Activated CD8-positive, alpha-beta T cell treated with anti-CD3 and anti-CD28 coated beads, Interleukin-2, amount 10 ng/mL, durations not matched to agents 7 days and 5 days (primary cell): ENCODE measurements at regions not wholly inside any gene's neighbourhood (a gene's known extent, or its start where the extent isn't known, plus 50 kb on each side); places are given as distances from the start of the nearest gene placed in this dataset.

Source experiments
- ATAC-seq: fragments of 150-1000 bp; cut with Tn5 transposase; one replicate; pipeline ENCODE4 v1.10.0; 2021; ENCODE audit warnings: moderate library complexity
- CTCF ChIA-PET: fragments of 350-600 bp; sonication (Branson Sonifier 250); formaldehyde crosslinking; loops from one replicate; lab custom pipeline; 2021; ENCODE audit warnings: antibody characterized with exemption; lab: Charles Lee
- POLR2A ChIA-PET: fragments of 350-600 bp; sonication (Branson Sonifier 250); formaldehyde crosslinking; loops from one replicate; lab custom pipeline; 2021; ENCODE audit warnings: antibody characterized with exemption; lab: Charles Lee
- DNase-seq: peaks from one replicate; pipeline ENCODE4 v3.0.0-alpha.2; 2020
- H3K27ac Mint-ChIP-seq: one replicate; pipeline ENCODE4 v1.8.0; 2021; ENCODE audit warnings: mild to moderate bottlenecking, mixed read lengths
- H3K27me3 Mint-ChIP-seq: one replicate; pipeline ENCODE4 v1.8.0; 2021; ENCODE audit warnings: low read depth, mixed read lengths
- H3K36me3 Mint-ChIP-seq: one replicate; pipeline ENCODE4 v1.8.0; 2021; ENCODE audit warnings: low read depth, mixed read lengths
- H3K4me1 Mint-ChIP-seq: one replicate; pipeline ENCODE4 v1.8.0; 2021; ENCODE audit warnings: low read depth, mixed read lengths
- H3K4me3 Mint-ChIP-seq: one replicate; pipeline ENCODE4 v1.8.0; 2021; ENCODE audit warnings: mild to moderate bottlenecking, mixed read lengths
- H3K9me3 Mint-ChIP-seq: one replicate; pipeline ENCODE4 v1.8.0; 2022; ENCODE audit warnings: mixed read lengths; ENCODE audit not compliant: insufficient read depth

DNA sequence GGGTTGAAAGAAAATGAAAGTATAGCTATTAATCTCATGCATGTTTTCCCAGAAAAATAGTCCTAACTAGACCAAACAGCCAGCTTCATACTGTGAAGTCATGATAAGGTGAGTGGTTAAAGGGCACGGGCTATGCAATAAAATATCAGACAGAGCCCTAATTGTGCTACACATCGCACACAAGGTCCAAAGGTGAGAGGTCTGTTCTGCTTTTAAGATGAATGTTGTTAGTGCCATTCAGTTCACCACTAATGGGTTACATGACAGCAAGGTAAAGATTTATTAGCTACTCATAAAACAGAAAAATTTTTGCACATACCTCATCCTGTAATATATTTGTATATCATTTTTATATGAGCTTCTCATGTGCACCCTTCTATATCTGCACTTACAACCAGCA is 105.0 kb upstream of the STK17B start:
- H3K4me1 Mint-ChIP-seq = peaks cover 52% of the 10 kb centered on the region
- no peaks in the 10 kb centered on the region for H3K27me3 Mint-ChIP-seq
- ChIA-PET POLR2A (interaction anchor here (0.7 to 3.7 kb wide), 20 partner anchors 9 to 142 kb away, joined by 3 to 71 read pairs (median 9); partner anchors contain the start of gene STK17B), CTCF (interaction anchor here (0.7 to 3.9 kb wide), 40 partner anchors 9 to 208 kb away, joined by 3 to 45 read pairs (median 7); partner anchors contain the start of genes DNAH7 and STK17B)
- ATAC-seq = peak; percentile 32
- H3K9me3 Mint-ChIP-seq = no peaks in the 10 kb centered on the region
- H3K36me3 Mint-ChIP-seq = peaks cover 17% of the 10 kb centered on the region
- H3K4me3 Mint-ChIP-seq = peak overlapping the region; percentile 74
- H3K27ac Mint-ChIP-seq = peak overlapping the region; percentile 89
- no peak for DNase-seq

DNA sequence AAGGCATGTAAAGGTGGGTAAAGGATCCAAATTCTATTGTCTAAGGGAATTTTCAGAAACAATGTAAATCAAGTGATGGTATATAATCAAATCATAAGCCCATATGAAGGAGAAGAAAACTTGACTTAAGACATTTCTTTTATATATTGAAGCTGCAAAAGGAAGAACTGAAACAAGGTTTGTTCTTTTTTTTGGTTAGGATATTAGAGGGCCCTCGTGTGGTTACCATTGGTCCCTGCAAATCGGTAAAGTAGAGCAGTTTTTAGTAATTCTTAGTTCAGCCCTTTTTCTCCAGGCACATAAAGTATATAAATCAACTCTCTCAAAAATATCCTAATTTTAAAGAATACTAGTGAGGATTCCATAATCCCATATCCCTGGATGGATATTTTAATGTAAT is 105.6 kb upstream of the STK17B start:
- DNase-seq = peak; percentile 61
- H3K4me3 Mint-ChIP-seq = peak overlapping the region; percentile 31
- ChIA-PET CTCF (interaction anchor here (0.7 to 3.9 kb wide), 33 partner anchors 9 to 199 kb away, joined by 3 to 45 read pairs (median 10); partner anchors contain the start of gene STK17B), POLR2A (interaction anchor here (2.1 to 3.7 kb wide), 11 partner anchors 14 to 142 kb away, joined by 7 to 71 read pairs (median 23); partner anchors contain the start of gene STK17B)
- ATAC-seq = no peak
- peaks cover 17% of the 10 kb centered on the region for H3K36me3 Mint-ChIP-seq
- no peaks in the 10 kb centered on the region for H3K27me3 Mint-ChIP-seq
- no peaks in the 10 kb centered on the region for H3K9me3 Mint-ChIP-seq
- H3K4me1 Mint-ChIP-seq = peaks cover 48% of the 10 kb centered on the region
- H3K27ac Mint-ChIP-seq = peak overlapping the region; percentile 89

DNA sequence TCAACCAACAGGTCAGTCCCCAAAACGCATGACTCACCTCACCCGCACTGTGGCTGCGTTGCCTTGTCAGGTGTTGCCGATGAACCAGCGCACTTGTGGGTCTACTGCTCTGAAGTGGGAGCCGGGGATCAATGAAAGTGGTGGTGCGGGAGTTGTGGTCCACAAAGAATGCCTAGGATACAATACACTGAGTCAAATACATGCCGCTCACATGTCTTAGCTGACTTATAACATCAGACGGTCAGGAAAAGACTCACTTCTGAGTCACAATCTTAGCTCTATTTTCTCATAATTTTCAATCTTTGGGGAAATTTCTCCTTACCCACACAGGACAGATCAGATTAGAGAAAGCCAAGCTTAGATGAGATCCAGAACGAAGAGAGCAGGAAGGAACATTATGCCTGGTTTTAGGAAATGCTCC is 107.1 kb upstream of the STK17B start:
- peaks cover 23% of the 10 kb centered on the region for H3K36me3 Mint-ChIP-seq
- no peak for ATAC-seq
- no peaks in the 10 kb centered on the region for H3K9me3 Mint-ChIP-seq
- no peak overlapping the region for H3K27ac Mint-ChIP-seq
- DNase-seq = no peak
- ChIA-PET CTCF (interaction anchor here (0.8 to 3.0 kb wide), 9 partner anchors 19 to 210 kb away, joined by 3 to 8 read pairs (median 4); partner anchors contain the start of gene DNAH7), POLR2A (interaction anchor here (0.6 to 1.4 kb wide), 3 partner anchors 107 to 659 kb away, joined by 3 to 8 read pairs (median 4); partner anchors contain the start of gene STK17B)
- H3K4me3 Mint-ChIP-seq = no peak overlapping the region
- no peaks in the 10 kb centered on the region for H3K27me3 Mint-ChIP-seq
- H3K4me1 Mint-ChIP-seq = peaks cover 47% of the 10 kb centered on the region

DNA sequence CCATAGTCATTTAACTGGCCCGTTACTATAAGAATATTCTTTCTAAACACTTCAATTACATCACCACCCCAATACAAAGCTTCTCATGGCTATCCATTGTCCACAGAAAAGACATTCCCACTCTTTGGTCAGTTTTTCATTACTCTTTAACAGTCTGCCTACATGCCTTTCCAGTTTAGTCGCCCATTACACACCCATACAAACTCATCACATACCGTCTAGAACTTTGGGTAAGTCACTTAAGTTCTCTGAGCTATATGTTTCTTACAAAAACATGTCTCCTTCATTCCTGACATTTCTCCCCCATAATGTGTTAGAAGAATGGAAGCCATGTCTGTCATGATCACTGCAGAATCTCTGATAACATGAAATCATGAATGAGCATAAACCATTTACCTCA is 108.2 kb upstream of the STK17B start:
- H3K4me1 Mint-ChIP-seq = peaks cover 40% of the 10 kb centered on the region
- CTCF ChIA-PET = interaction anchor here (1.0 to 3.0 kb wide), 6 partner anchors 15 to 201 kb away, joined by 3 to 8 read pairs (median 4); no protein-coding TSS in a partner anchor
- POLR2A ChIA-PET = interaction anchor here (1.4 kb wide), 1 partner anchor 109 kb away, joined by 8 read pairs; the partner anchor contains the start of gene STK17B

DNA sequence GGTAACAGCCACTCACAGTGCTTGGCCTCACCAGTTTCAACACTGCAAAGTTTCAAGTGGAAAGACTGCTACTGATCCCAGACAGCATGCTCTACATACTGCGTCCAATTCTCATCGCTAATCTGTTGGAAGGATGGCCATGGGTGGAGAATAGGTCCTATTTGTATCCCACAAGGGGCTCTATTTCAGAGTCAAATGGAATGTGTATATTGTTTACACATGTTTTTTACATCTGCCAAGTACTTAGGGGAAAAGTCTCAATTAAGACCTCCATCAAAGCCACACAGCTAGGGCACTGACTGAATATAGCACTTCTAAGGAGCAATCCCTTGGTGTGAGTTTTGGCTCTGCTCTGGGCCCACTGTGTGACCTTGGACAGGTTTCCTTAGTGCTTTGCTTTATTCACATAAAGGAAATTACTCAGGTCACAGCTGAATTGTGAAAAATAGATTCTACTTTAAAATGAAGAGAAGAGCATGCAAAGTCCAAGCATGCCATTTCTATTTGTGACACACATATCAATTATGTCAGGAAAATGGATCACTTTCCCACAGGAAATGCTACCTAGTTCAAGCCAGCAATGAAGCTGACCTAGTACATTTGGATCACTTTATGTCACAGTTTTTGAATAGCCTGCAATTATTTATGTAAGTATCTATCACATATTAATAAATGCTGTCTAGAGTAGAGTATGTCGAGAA is 112.9 kb upstream of the STK17B start:
- ChIA-PET POLR2A (no interaction called here), CTCF (interaction anchor here (0.6 to 1.4 kb wide), 2 partner anchors 54 to 170 kb away, joined by 3 read pairs; no protein-coding TSS in a partner anchor)
- H3K4me3 Mint-ChIP-seq = no peak overlapping the region
- H3K36me3 Mint-ChIP-seq = peaks cover 15% of the 10 kb centered on the region
- no peak for ATAC-seq
- peaks cover 36% of the 10 kb centered on the region for H3K4me1 Mint-ChIP-seq
- DNase-seq = no peak
- H3K27me3 Mint-ChIP-seq = no peaks in the 10 kb centered on the region
- no peak overlapping the region for H3K27ac Mint-ChIP-seq
- H3K9me3 Mint-ChIP-seq = no peaks in the 10 kb centered on the region

More for the DNA sequence above, 108.2 kb upstream of the STK17B start:
- ATAC-seq = no peak
- Mint-ChIP-seq H3K36me3 (peaks cover 25% of the 10 kb centered on the region), H3K27ac (no peak overlapping the region), H3K9me3 (no peaks in the 10 kb centered on the region), H3K4me3 (no peak overlapping the region), H3K27me3 (no peaks in the 10 kb centered on the region)
- DNase-seq = no peak

DNA sequence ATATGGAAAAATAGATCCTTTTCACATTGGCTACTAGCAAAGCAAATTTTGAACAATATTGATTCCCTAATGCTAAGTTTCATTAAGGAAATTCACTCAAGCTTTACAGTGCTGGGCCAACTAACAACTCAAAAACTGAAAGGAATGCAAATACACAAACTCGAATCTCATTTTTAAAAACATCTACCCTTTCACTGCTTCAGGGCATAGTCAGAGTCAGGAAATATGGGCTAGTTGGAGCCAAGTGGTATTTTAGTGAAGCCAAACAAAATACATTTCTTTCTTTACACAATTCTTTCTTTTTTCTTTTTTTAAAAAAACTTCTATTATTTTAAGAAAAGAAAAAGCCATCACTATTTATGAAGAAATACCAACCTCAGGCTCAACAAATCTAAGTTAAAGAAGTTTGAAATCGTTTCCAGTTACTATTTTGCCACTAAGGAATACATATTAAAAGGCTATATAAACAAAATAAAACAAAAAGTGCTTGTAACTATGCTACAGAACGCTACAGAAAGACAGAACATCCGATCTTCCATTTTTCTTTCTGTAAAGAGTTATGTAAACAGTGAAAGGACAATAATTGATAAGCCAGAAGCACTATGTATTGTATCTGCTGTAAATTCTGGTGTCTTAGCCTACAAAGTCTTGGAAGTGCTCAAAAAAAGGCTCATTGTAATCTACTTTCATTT is 113.6 kb upstream of the STK17B start:
- POLR2A ChIA-PET = no interaction called here
- Mint-ChIP-seq H3K27ac (no peak overlapping the region), H3K9me3 (no peaks in the 10 kb centered on the region), H3K36me3 (peaks cover 9% of the 10 kb centered on the region), H3K4me1 (peaks cover 38% of the 10 kb centered on the region), H3K4me3 (no peak overlapping the region), H3K27me3 (no peaks in the 10 kb centered on the region)
- CTCF ChIA-PET = interaction anchor here (0.6 to 1.4 kb wide), 3 partner anchors 9 to 169 kb away, joined by 3 to 10 read pairs (median 3); no protein-coding TSS in a partner anchor
- no peak for ATAC-seq
- DNase-seq = no peak

DNA sequence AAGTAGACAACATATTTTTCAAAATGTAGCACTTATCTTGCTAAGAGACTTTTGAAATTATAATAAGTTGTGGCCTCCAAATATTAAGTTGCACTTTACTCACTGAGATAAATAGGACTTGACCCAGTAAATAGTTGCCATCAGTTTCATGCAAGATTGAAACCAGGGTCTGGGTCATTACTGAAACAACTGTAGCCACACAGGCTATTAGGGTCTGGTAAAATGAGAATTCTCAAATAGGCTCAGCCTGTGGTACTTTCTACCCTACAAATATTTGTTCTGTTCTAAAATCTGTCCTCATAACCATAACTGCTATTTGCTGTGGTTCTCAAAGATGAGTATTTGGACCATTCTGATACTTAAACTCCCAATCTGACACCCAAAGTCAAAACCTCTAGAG is 115.4 kb upstream of the STK17B start:
- no peak overlapping the region for H3K27ac Mint-ChIP-seq
- POLR2A ChIA-PET = no interaction called here
- no peak for ATAC-seq
- peaks cover 9% of the 10 kb centered on the region for H3K36me3 Mint-ChIP-seq
- peaks cover 53% of the 10 kb centered on the region for H3K4me1 Mint-ChIP-seq
- DNase-seq = no peak
- CTCF ChIA-PET = interaction anchor here (1.0 kb wide), 1 partner anchor 110 kb away, joined by 3 read pairs; no protein-coding TSS in a partner anchor
- no peaks in the 10 kb centered on the region for H3K27me3 Mint-ChIP-seq
- H3K4me3 Mint-ChIP-seq = no peak overlapping the region
- H3K9me3 Mint-ChIP-seq = no peaks in the 10 kb centered on the region

DNA sequence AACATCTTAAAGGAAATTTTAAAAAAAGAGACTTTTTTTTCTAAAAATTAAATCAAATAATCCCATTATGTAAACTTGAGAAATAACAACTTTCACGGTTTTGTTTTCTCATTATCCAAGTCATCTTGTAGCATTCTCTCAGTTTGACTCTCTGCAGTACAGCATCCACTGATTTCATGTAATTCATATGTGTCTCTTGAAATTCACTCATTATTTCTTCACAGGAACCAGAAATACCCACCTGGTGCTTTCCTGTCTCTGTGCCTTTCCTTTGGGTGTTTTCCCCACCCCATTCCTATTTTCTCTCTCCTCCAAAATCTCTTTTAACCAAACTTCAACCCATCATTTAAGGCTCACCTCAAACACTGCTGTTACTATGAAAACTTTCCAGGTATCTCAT is 116.1 kb upstream of the STK17B start:
- POLR2A ChIA-PET = no interaction called here
- CTCF ChIA-PET = no interaction called here
- no peak for ATAC-seq
- Mint-ChIP-seq H3K4me1 (peaks cover 60% of the 10 kb centered on the region), H3K27me3 (no peaks in the 10 kb centered on the region), H3K36me3 (peaks cover 4% of the 10 kb centered on the region), H3K4me3 (no peak overlapping the region), H3K9me3 (no peaks in the 10 kb centered on the region), H3K27ac (no peak overlapping the region)
- no peak for DNase-seq

DNA sequence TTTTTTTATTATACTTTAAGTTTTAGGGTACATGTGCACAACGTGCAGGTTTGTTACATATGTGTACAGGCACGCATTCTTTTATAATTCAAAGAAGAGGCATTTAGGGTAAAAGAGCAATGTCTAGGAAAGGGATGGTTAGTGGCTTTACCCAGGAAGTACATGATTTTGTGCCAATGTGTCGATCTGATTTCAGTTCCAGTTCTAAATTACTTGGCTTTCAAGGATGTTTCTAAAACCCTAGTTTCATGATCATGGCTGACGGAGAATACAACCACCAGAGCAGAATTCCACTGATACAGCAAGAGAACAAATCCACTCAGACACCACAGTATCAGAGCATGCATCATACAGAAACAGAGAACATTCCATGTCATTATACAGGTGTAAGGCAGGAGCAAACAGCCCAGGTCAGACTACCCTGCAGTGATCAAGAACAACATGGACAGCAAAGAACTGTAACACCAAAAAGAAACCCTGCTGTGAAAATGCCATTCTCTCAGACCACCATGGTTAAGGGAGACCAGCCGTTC is 116.7 kb upstream of the STK17B start:
- ATAC-seq (peak; percentile 31), DNase-seq (no peak)
- Mint-ChIP-seq H3K4me1 (peaks cover 62% of the 10 kb centered on the region), H3K27me3 (no peaks in the 10 kb centered on the region), H3K27ac (no peak overlapping the region), H3K9me3 (no peaks in the 10 kb centered on the region), H3K36me3 (peaks cover 2% of the 10 kb centered on the region), H3K4me3 (peak overlapping the region; percentile 17)
- POLR2A ChIA-PET = no interaction called here
- CTCF ChIA-PET = no interaction called here

DNA sequence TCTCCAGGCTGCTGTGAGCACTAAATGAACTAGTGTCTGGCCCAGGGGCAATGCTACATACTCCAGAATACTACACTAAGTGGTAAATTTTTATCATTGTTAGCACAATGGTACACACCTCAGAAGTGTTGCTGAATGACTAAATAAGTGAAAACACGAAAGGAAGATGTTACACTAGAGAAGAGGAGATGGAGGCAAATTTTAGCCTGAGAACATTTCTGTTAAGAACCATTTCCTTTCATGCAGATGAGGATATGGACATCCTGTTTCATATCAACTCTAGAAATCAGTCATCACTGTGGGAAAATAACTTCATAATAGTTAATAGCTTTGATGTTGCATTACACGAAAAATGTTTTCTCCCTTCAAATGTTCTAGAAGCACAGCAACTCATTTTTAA is 117.6 kb upstream of the STK17B start:
- Mint-ChIP-seq H3K27ac (peak overlapping the region; percentile 21), H3K4me3 (no peak overlapping the region), H3K4me1 (peaks cover 60% of the 10 kb centered on the region), H3K27me3 (no peaks in the 10 kb centered on the region), H3K9me3 (no peaks in the 10 kb centered on the region), H3K36me3 (no peaks in the 10 kb centered on the region)
- POLR2A ChIA-PET = interaction anchor here (1.3 to 2.2 kb wide), 2 partner anchors 29 to 118 kb away, joined by 3 to 5 read pairs; partner anchors contain the start of gene STK17B
- DNase-seq (no peak), ATAC-seq (peak; percentile 71)
- CTCF ChIA-PET = interaction anchor here (7.4 kb wide), 1 partner anchor 211 kb away, joined by 48 read pairs; no protein-coding TSS in a partner anchor

DNA sequence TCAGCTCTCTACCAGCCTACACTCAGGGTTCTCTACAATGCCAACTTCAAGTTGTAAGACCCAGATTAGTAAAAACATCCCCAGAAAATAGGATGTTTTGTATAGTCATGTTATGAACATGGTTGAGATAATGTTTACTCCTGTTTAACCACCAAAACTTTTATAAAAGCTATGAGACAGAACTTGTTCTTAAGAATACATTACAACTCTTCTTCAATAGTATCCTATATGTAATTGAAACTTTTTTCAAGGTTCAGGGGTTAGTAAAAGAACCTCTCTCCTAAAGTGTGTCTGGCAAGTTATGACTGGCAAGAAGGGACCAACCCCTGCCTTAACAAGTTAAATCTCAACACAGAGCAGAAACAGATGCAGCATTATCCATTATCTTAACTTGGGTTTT is 118.8 kb upstream of the STK17B start:
- Mint-ChIP-seq H3K9me3 (no peaks in the 10 kb centered on the region), H3K4me1 (peaks cover 58% of the 10 kb centered on the region), H3K27ac (no peak overlapping the region), H3K36me3 (no peaks in the 10 kb centered on the region), H3K27me3 (no peaks in the 10 kb centered on the region), H3K4me3 (no peak overlapping the region)
- ATAC-seq (no peak), DNase-seq (no peak)
- CTCF ChIA-PET = interaction anchor here (0.8 to 7.4 kb wide), 10 partner anchors 8 to 222 kb away, joined by 3 to 48 read pairs (median 4); partner anchors contain the start of gene DNAH7
- POLR2A ChIA-PET = interaction anchor here (0.9 to 2.2 kb wide), 6 partner anchors 30 to 158 kb away, joined by 3 to 5 read pairs (median 3); partner anchors contain the start of gene STK17B
